ENCODE measurements at regions not wholly inside any gene's neighbourhood (a gene's known extent, or its start where the extent isn't known, plus 50 kb on each side); places are given as distances from the start of the nearest gene placed in this dataset.
"Not testable (repeated sequence)": the region's sequence is repeated elsewhere in the genome, so short reads cannot be mapped to it uniquely, and the experiment has no call there.

- H3K36me3 ChIP-seq (ENCODE audit: control insufficient read depth in 4 of 4, insufficient read depth in 3 of 4, low read depth in 1 of 4, low read length in 3 of 4) = no peaks in the 10 kb centered on the region
- H3K27ac ChIP-seq (ENCODE audit: low read depth in 1 of 2, low read length in 2 of 2) = no peak overlapping the region
- 76% methylated on average over 4 of the region's 4 CpGs for WGBS
- H3K4me1 ChIP-seq (ENCODE audit: control insufficient read depth in 4 of 4, insufficient read depth in 4 of 4, low read length in 3 of 4) = no peaks in the 10 kb centered on the region
- no peaks in the 10 kb centered on the region for H3K27me3 ChIP-seq (ENCODE audit: control insufficient read depth in 4 of 4, insufficient read depth in 4 of 4, low read length in 3 of 4)
- no peak overlapping the region for H3K9ac ChIP-seq (ENCODE audit: low read depth in 1 of 2, low read length in 2 of 2)
- no peak for DNase-seq (ENCODE audit: low spot score)
- H3K4me3 ChIP-seq (ENCODE audit: low read depth in 1 of 3, low read length in 3 of 3) = no peak overlapping the region
- TF ChIP-seq EGR1 (IDR thresholded peaks at IDR 0.05; ENCODE audit: low read depth in 2 of 2) (no peak), RXRA (IDR thresholded peaks at IDR 0.05) (no peak), FOXA2 (IDR thresholded peaks at IDR 0.05) (no peak), JUND (IDR thresholded peaks at IDR 0.05) (no peak), TAF1 (conservative IDR thresholded peaks at IDR 0.05) (no peak), HNF4G (IDR thresholded peaks at IDR 0.05) (no peak), YY1 (IDR thresholded peaks at IDR 0.05) (no peak), RAD21 (IDR thresholded peaks at IDR 0.05) (no peak), HNF4A (conservative IDR thresholded peaks at IDR 0.05) (no peak), GABPA (IDR thresholded peaks at IDR 0.05 in 1 of 2, conservative IDR thresholded peaks at IDR 0.05 in 1 of 2) (no peak), FOXA1 (IDR thresholded peaks at IDR 0.05) (no peak)
- H3K9me3 ChIP-seq (ENCODE audit: control insufficient read depth in 4 of 4, low read length in 3 of 4) = no peaks in the 10 kb centered on the region
Measured at GRCh38 chr2:225233234-225233633, 166.3 kb upstream of the NYAP2 start.

- Histone ChIP-seq H3K9me3 (ENCODE audit: control insufficient read depth in 4 of 4, low read length in 3 of 4) (no peaks in the 10 kb centered on the region), H3K4me3 (ENCODE audit: low read depth in 1 of 3, low read length in 3 of 3) (no peak overlapping the region), H3K9ac (ENCODE audit: low read depth in 1 of 2, low read length in 2 of 2) (no peak overlapping the region), H3K36me3 (ENCODE audit: control insufficient read depth in 4 of 4, insufficient read depth in 3 of 4, low read depth in 1 of 4, low read length in 3 of 4) (no peaks in the 10 kb centered on the region), H3K4me1 (ENCODE audit: control insufficient read depth in 4 of 4, insufficient read depth in 4 of 4, low read length in 3 of 4) (no peaks in the 10 kb centered on the region), H3K27ac (ENCODE audit: low read depth in 1 of 2, low read length in 2 of 2) (no peak overlapping the region), H3K27me3 (ENCODE audit: control insufficient read depth in 4 of 4, insufficient read depth in 4 of 4, low read length in 3 of 4) (no peaks in the 10 kb centered on the region)
- DNase-seq (ENCODE audit: low spot score) = no peak
- WGBS = 82% methylated on average over 6 of the region's 6 CpGs
- TF ChIP-seq SP1 (IDR thresholded peaks at IDR 0.05) = no peak
- TF ChIP-seq EGR1 (IDR thresholded peaks at IDR 0.05; ENCODE audit: low read depth in 2 of 2) = no peak
- no peak for TF ChIP-seq NR2F2 (IDR thresholded peaks at IDR 0.05)
- TF ChIP-seq MAX (IDR thresholded peaks at IDR 0.05) = no peak
- TF ChIP-seq HNF4A (conservative IDR thresholded peaks at IDR 0.05) = no peak
- TF ChIP-seq JUND (IDR thresholded peaks at IDR 0.05) = no peak
- TF ChIP-seq ZBTB33 (IDR thresholded peaks at IDR 0.05) = no peak
- no peak for TF ChIP-seq REST (IDR thresholded peaks at IDR 0.05)
- no peak for TF ChIP-seq HNF4G (IDR thresholded peaks at IDR 0.05)
- no peak for TF ChIP-seq FOXA1 (IDR thresholded peaks at IDR 0.05)
- TF ChIP-seq RAD21 (IDR thresholded peaks at IDR 0.05) = no peak
- TF ChIP-seq RXRA (IDR thresholded peaks at IDR 0.05) = no peak
Measured at GRCh38 chr2:225231900-225232299, 167.6 kb upstream of the NYAP2 start.

DNA sequence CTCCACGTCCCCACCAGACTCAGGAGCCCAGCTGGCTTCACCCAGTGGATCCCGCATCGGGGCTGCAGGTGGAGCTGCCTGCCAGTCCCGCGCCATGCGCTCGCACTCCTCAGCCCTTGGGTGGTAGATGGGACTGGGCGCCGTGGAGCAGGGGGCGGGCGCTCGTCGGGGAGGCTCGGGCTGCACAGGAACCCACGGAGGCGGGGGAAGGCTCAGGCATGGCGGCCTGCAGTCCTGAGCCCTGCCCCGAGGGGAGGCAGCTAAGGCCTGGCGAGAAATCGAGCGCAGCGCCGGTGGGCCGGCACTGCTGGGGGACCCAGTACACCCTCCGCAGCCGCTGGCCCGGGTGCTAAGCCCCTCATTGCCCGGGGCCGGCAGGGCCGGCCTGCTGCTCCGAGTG lies 170.2 kb upstream of the NYAP2 start:
- not testable (repeated sequence) for H3K27ac ChIP-seq (ENCODE audit: low read depth in 1 of 2, low read length in 2 of 2); H3K36me3 ChIP-seq (ENCODE audit: control insufficient read depth in 4 of 4, insufficient read depth in 3 of 4, low read depth in 1 of 4, low read length in 3 of 4); H3K4me1 ChIP-seq (ENCODE audit: control insufficient read depth in 4 of 4, insufficient read depth in 4 of 4, low read length in 3 of 4); H3K27me3 ChIP-seq (ENCODE audit: control insufficient read depth in 4 of 4, insufficient read depth in 4 of 4, low read length in 3 of 4); H3K9me3 ChIP-seq (ENCODE audit: control insufficient read depth in 4 of 4, low read length in 3 of 4); H3K9ac ChIP-seq (ENCODE audit: low read depth in 1 of 2, low read length in 2 of 2); H3K4me3 ChIP-seq (ENCODE audit: low read depth in 1 of 3, low read length in 3 of 3); DNase-seq (ENCODE audit: low spot score)
- 76% methylated on average over 30 of the region's 31 CpGs for WGBS

All from liver (tissue), 7 donors.